ENCODE measurements at regions not wholly inside any gene's neighbourhood (a gene's known extent, or its start where the extent isn't known, plus 50 kb on each side); places are given as distances from the start of the nearest gene placed in this dataset.

- no peak overlapping the region for H3K27ac ChIP-seq (ENCODE audit: low read depth, low read length, severe bottlenecking)
- no peaks in the 10 kb centered on the region for H3K36me3 ChIP-seq (ENCODE audit: control insufficient read depth, insufficient read depth, low read length)
- 94% methylated on average over 4 of the region's 4 CpGs for WGBS, 2 experiments (ENCODE audit: insufficient coverage in 2 of 2)
- no peaks in the 10 kb centered on the region for H3K4me1 ChIP-seq (ENCODE audit: control insufficient read depth, insufficient read depth, low read length, poor library complexity, severe bottlenecking)
- H3K9me3 ChIP-seq (ENCODE audit: control insufficient read depth, low read length), result no peaks in the 10 kb centered on the region
- no peak overlapping the region for H3K4me3 ChIP-seq (ENCODE audit: extremely low read depth, insufficient read depth, low read length, poor library complexity, severe bottlenecking)
Observed at GRCh38 chr13:84360822-84361221, 478.5 kb upstream of the SLITRK1 start.

- Histone ChIP-seq H3K4me3 (ENCODE audit: extremely low read depth, insufficient read depth, low read length, poor library complexity, severe bottlenecking) (no peak overlapping the region), H3K9me3 (ENCODE audit: control insufficient read depth, low read length) (no peaks in the 10 kb centered on the region), H3K27ac (ENCODE audit: low read depth, low read length, severe bottlenecking) (no peak overlapping the region), H3K36me3 (ENCODE audit: control insufficient read depth, insufficient read depth, low read length) (no peaks in the 10 kb centered on the region), H3K4me1 (ENCODE audit: control insufficient read depth, insufficient read depth, low read length, poor library complexity, severe bottlenecking) (no peaks in the 10 kb centered on the region)
- 97 to 100% methylated on average over 3 to 4 of the region's 4 CpGs for WGBS, 2 experiments (ENCODE audit: insufficient coverage in 2 of 2)
Observed at GRCh38 chr13:84358601-84359000, 476.3 kb upstream of the SLITRK1 start.

- H3K9me3 ChIP-seq (ENCODE audit: control insufficient read depth, low read length), result no peaks in the 10 kb centered on the region
- no peak overlapping the region for H3K4me3 ChIP-seq (ENCODE audit: extremely low read depth, insufficient read depth, low read length, poor library complexity, severe bottlenecking)
Observed at GRCh38 chr13:84352946-84353345, 470.7 kb upstream of the SLITRK1 start.

GRCh38 chr13:84339456-84339855, 457.2 kb upstream of the SLITRK1 start:
- no peak overlapping the region for H3K4me3 ChIP-seq (ENCODE audit: extremely low read depth, insufficient read depth, low read length, poor library complexity, severe bottlenecking)
- H3K4me1 ChIP-seq (ENCODE audit: control insufficient read depth, insufficient read depth, low read length, poor library complexity, severe bottlenecking), result no peaks in the 10 kb centered on the region
- H3K27ac ChIP-seq (ENCODE audit: low read depth, low read length, severe bottlenecking), result no peak overlapping the region
- H3K36me3 ChIP-seq (ENCODE audit: control insufficient read depth, insufficient read depth, low read length), result no peaks in the 10 kb centered on the region
- no peaks in the 10 kb centered on the region for H3K9me3 ChIP-seq (ENCODE audit: control insufficient read depth, low read length)

More at GRCh38 chr13:84352946-84353345, 470.7 kb upstream of the SLITRK1 start:
- Histone ChIP-seq H3K27ac (ENCODE audit: low read depth, low read length, severe bottlenecking) (no peak overlapping the region), H3K36me3 (ENCODE audit: control insufficient read depth, insufficient read depth, low read length) (no peaks in the 10 kb centered on the region), H3K4me1 (ENCODE audit: control insufficient read depth, insufficient read depth, low read length, poor library complexity, severe bottlenecking) (no peaks in the 10 kb centered on the region)

- no peaks in the 10 kb centered on the region for H3K9me3 ChIP-seq (ENCODE audit: control insufficient read depth, low read length)
- H3K27ac ChIP-seq (ENCODE audit: low read depth, low read length, severe bottlenecking), result no peak overlapping the region
- WGBS, 2 experiments (ENCODE audit: insufficient coverage in 2 of 2), result 86 to 100% methylated on average over 1 of the region's 2 CpGs
- no peaks in the 10 kb centered on the region for H3K36me3 ChIP-seq (ENCODE audit: control insufficient read depth, insufficient read depth, low read length)
- H3K4me3 ChIP-seq (ENCODE audit: extremely low read depth, insufficient read depth, low read length, poor library complexity, severe bottlenecking), result no peak overlapping the region
- H3K4me1 ChIP-seq (ENCODE audit: control insufficient read depth, insufficient read depth, low read length, poor library complexity, severe bottlenecking), result no peaks in the 10 kb centered on the region
Observed at GRCh38 chr13:84332346-84332745, 450.1 kb upstream of the SLITRK1 start.

GRCh38 chr13:84315527-84315926, 433.3 kb upstream of the SLITRK1 start:
- WGBS, 2 experiments (ENCODE audit: insufficient coverage in 2 of 2), result 44 to 52% methylated on average over 2 to 4 of the region's 4 CpGs
- H3K4me3 ChIP-seq (ENCODE audit: extremely low read depth, insufficient read depth, low read length, poor library complexity, severe bottlenecking), result no peak overlapping the region
- H3K9me3 ChIP-seq (ENCODE audit: control insufficient read depth, low read length), result no peaks in the 10 kb centered on the region
- H3K36me3 ChIP-seq (ENCODE audit: control insufficient read depth, insufficient read depth, low read length), result no peaks in the 10 kb centered on the region
- H3K27ac ChIP-seq (ENCODE audit: low read depth, low read length, severe bottlenecking), result no peak overlapping the region
- H3K4me1 ChIP-seq (ENCODE audit: control insufficient read depth, insufficient read depth, low read length, poor library complexity, severe bottlenecking), result no peaks in the 10 kb centered on the region

GRCh38 chr13:84303035-84303434, 420.8 kb upstream of the SLITRK1 start:
- whole genome bisulfite sequencing, 2 experiments (ENCODE audit: insufficient coverage in 2 of 2), result 75 to 100% methylated on average over 1 of the region's 1 CpG
- H3K4me3 ChIP-seq (ENCODE audit: extremely low read depth, insufficient read depth, low read length, poor library complexity, severe bottlenecking), result no peak overlapping the region

GRCh38 chr13:84297251-84297650, 415.0 kb upstream of the SLITRK1 start:
- H3K4me1 ChIP-seq (ENCODE audit: control insufficient read depth, insufficient read depth, low read length, poor library complexity, severe bottlenecking), result peaks cover 8% of the 10 kb centered on the region
- no peak overlapping the region for H3K4me3 ChIP-seq (ENCODE audit: extremely low read depth, insufficient read depth, low read length, poor library complexity, severe bottlenecking)
- H3K36me3 ChIP-seq (ENCODE audit: control insufficient read depth, insufficient read depth, low read length), result no peaks in the 10 kb centered on the region
- H3K27ac ChIP-seq (ENCODE audit: low read depth, low read length, severe bottlenecking), result no peak overlapping the region
- no peaks in the 10 kb centered on the region for H3K9me3 ChIP-seq (ENCODE audit: control insufficient read depth, low read length)

More at GRCh38 chr13:84303035-84303434, 420.8 kb upstream of the SLITRK1 start:
- Histone ChIP-seq H3K9me3 (ENCODE audit: control insufficient read depth, low read length) (no peaks in the 10 kb centered on the region), H3K27ac (ENCODE audit: low read depth, low read length, severe bottlenecking) (no peak overlapping the region), H3K36me3 (ENCODE audit: control insufficient read depth, insufficient read depth, low read length) (no peaks in the 10 kb centered on the region), H3K4me1 (ENCODE audit: control insufficient read depth, insufficient read depth, low read length, poor library complexity, severe bottlenecking) (no peaks in the 10 kb centered on the region)

GRCh38 chr13:84296401-84296800, 414.1 kb upstream of the SLITRK1 start:
- H3K9me3 ChIP-seq (ENCODE audit: control insufficient read depth, low read length), result no peaks in the 10 kb centered on the region
- peaks cover 8% of the 10 kb centered on the region for H3K4me1 ChIP-seq (ENCODE audit: control insufficient read depth, insufficient read depth, low read length, poor library complexity, severe bottlenecking)
- H3K36me3 ChIP-seq (ENCODE audit: control insufficient read depth, insufficient read depth, low read length), result no peaks in the 10 kb centered on the region
- H3K4me3 ChIP-seq (ENCODE audit: extremely low read depth, insufficient read depth, low read length, poor library complexity, severe bottlenecking), result no peak overlapping the region
- WGBS, 2 experiments (ENCODE audit: insufficient coverage in 2 of 2), result no CpG with 5 or more reads among the region's 2 CpGs
- no peak overlapping the region for H3K27ac ChIP-seq (ENCODE audit: low read depth, low read length, severe bottlenecking)

GRCh38 chr13:84294576-84294975, 412.3 kb upstream of the SLITRK1 start:
- no peaks in the 10 kb centered on the region for H3K9me3 ChIP-seq (ENCODE audit: control insufficient read depth, low read length)
- WGBS, 2 experiments (ENCODE audit: insufficient coverage in 2 of 2), result 72% methylated on average over 2 of the region's 3 CpGs; no CpG with 5 or more reads in 1 of the 2 experiments
- no peak overlapping the region for H3K4me3 ChIP-seq (ENCODE audit: extremely low read depth, insufficient read depth, low read length, poor library complexity, severe bottlenecking)
- H3K4me1 ChIP-seq (ENCODE audit: control insufficient read depth, insufficient read depth, low read length, poor library complexity, severe bottlenecking), result peaks cover 8% of the 10 kb centered on the region
- H3K27ac ChIP-seq (ENCODE audit: low read depth, low read length, severe bottlenecking), result no peak overlapping the region
- no peaks in the 10 kb centered on the region for H3K36me3 ChIP-seq (ENCODE audit: control insufficient read depth, insufficient read depth, low read length)

- no peak overlapping the region for H3K27ac ChIP-seq (ENCODE audit: low read depth, low read length, severe bottlenecking)
- WGBS, 2 experiments (ENCODE audit: insufficient coverage in 2 of 2), result no CpG with 5 or more reads among the region's 4 CpGs
- no peak overlapping the region for H3K4me3 ChIP-seq (ENCODE audit: extremely low read depth, insufficient read depth, low read length, poor library complexity, severe bottlenecking)
Observed at GRCh38 chr13:84290386-84290785, 408.1 kb upstream of the SLITRK1 start.

GRCh38 chr13:84279166-84279565, 396.9 kb upstream of the SLITRK1 start:
- Histone ChIP-seq H3K9me3 (ENCODE audit: control insufficient read depth, low read length) (no peaks in the 10 kb centered on the region), H3K4me1 (ENCODE audit: control insufficient read depth, insufficient read depth, low read length, poor library complexity, severe bottlenecking) (no peaks in the 10 kb centered on the region), H3K4me3 (ENCODE audit: extremely low read depth, insufficient read depth, low read length, poor library complexity, severe bottlenecking) (no peak overlapping the region), H3K36me3 (ENCODE audit: control insufficient read depth, insufficient read depth, low read length) (no peaks in the 10 kb centered on the region), H3K27ac (ENCODE audit: low read depth, low read length, severe bottlenecking) (no peak overlapping the region)
- 85 to 94% methylated on average over 2 of the region's 2 CpGs for WGBS, 2 experiments (ENCODE audit: insufficient coverage in 2 of 2)

More at GRCh38 chr13:84290386-84290785, 408.1 kb upstream of the SLITRK1 start:
- Histone ChIP-seq H3K36me3 (ENCODE audit: control insufficient read depth, insufficient read depth, low read length) (no peaks in the 10 kb centered on the region), H3K4me1 (ENCODE audit: control insufficient read depth, insufficient read depth, low read length, poor library complexity, severe bottlenecking) (no peaks in the 10 kb centered on the region), H3K9me3 (ENCODE audit: control insufficient read depth, low read length) (no peaks in the 10 kb centered on the region)

All from mesodermal cell (in vitro differentiated cells).